ENCODE measurements at regions not wholly inside any gene's neighbourhood (a gene's known extent, or its start where the extent isn't known, plus 50 kb on each side); places are given as distances from the start of the nearest gene placed in this dataset.

- Histone ChIP-seq H3K4me1 (ENCODE audit: control insufficient read depth, insufficient read depth, low read length) (no peaks in the 10 kb centered on the region), H3K27me3 (ENCODE audit: control insufficient read depth, insufficient read depth, low read length) (no peaks in the 10 kb centered on the region), H3K4me3 (ENCODE audit: low read depth in 2 of 2, low read length in 2 of 2) (no peak overlapping the region), H3K9me3 (ENCODE audit: control insufficient read depth, insufficient read depth, low read depth, low read length) (no peaks in the 10 kb centered on the region), H3K36me3 (ENCODE audit: control insufficient read depth, insufficient read depth, low read length) (no peaks in the 10 kb centered on the region), H3K27ac (ENCODE audit: low read length) (no peak overlapping the region)
- in situ Hi-C loops (cut with HindIII; ENCODE audit: low pct_unique_long_range_greater_than_20kb, low sequenced_read_pairs), result no loop called here
- intact Hi-C loops (cut with micrococcal nuclease; ENCODE audit: unreplicated experiment), result no loop called here
- ChIA-PET CTCF (no interaction called here), POLR2A (no interaction called here)
- DNase-seq (ENCODE audit: low read depth, low spot score) (no peak), ATAC-seq (no peak)
- BruUV-seq (replicated peaks), result no TSS peak
- TF ChIP-seq REST (IDR thresholded peaks at IDR 0.05; ENCODE audit: insufficient read depth in 1 of 2, low read depth in 2 of 2, low read length in 1 of 2) (no peak), POLR2AphosphoS5 (IDR thresholded peaks at IDR 0.05; ENCODE audit: low read depth, low read length) (no peak), SIN3A (IDR thresholded peaks at IDR 0.05; ENCODE audit: borderline replicate concordance, insufficient read depth, low read depth, low read length) (no peak), TCF7L2 (IDR thresholded peaks at IDR 0.05; ENCODE audit: low read depth, low read length) (no peak)
- TF ChIP-seq, protein P1, sequence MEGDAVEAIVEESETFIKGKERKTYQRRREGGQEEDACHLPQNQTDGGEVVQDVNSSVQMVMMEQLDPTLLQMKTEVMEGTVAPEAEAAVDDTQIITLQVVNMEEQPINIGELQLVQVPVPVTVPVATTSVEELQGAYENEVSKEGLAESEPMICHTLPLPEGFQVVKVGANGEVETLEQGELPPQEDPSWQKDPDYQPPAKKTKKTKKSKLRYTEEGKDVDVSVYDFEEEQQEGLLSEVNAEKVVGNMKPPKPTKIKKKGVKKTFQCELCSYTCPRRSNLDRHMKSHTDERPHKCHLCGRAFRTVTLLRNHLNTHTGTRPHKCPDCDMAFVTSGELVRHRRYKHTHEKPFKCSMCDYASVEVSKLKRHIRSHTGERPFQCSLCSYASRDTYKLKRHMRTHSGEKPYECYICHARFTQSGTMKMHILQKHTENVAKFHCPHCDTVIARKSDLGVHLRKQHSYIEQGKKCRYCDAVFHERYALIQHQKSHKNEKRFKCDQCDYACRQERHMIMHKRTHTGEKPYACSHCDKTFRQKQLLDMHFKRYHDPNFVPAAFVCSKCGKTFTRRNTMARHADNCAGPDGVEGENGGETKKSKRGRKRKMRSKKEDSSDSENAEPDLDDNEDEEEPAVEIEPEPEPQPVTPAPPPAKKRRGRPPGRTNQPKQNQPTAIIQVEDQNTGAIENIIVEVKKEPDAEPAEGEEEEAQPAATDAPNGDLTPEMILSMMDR (IDR thresholded peaks at IDR 0.05), result no peak
Observed at GRCh38 chr1:106621853-106622252, 434.6 kb upstream of the PRMT6 start.

DNA sequence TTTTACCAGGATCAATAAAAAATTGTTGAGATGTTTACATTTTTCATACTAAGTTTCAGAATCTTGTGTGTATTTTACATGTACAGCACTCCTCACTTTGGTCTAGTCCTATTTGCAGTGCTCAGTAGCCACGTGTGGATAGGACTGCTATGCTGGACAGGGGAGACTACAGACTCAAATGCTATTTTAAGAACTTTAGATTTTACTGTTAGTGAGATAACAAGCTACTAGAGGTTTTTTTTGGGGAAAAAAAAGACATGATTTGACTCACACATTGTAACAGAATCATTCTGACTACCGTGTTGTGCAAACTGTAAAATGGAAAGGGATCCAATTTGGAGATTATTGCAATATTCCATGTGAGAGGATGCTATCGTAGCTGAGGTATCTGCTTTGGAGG is 418.9 kb upstream of the PRMT6 start:
- no peak for DNase-seq (ENCODE audit: low read depth, low spot score)
- no peak overlapping the region for H3K27ac ChIP-seq (ENCODE audit: low read length)
- ChIA-PET CTCF (no interaction called here), POLR2A (no interaction called here)
- intact Hi-C loops (cut with micrococcal nuclease; ENCODE audit: unreplicated experiment) (no loop called here), in situ Hi-C loops (cut with HindIII; ENCODE audit: low pct_unique_long_range_greater_than_20kb, low sequenced_read_pairs) (no loop called here)
- ATAC-seq, result no peak
- no peak overlapping the region for H3K4me3 ChIP-seq (ENCODE audit: low read depth in 2 of 2, low read length in 2 of 2)
- no peaks in the 10 kb centered on the region for H3K27me3 ChIP-seq (ENCODE audit: control insufficient read depth, insufficient read depth, low read length)
- H3K36me3 ChIP-seq (ENCODE audit: control insufficient read depth, insufficient read depth, low read length), result no peaks in the 10 kb centered on the region
- H3K4me1 ChIP-seq (ENCODE audit: control insufficient read depth, insufficient read depth, low read length), result no peaks in the 10 kb centered on the region
- H3K9me3 ChIP-seq (ENCODE audit: control insufficient read depth, insufficient read depth, low read depth, low read length), result no peaks in the 10 kb centered on the region
- BruUV-seq (replicated peaks), result no TSS peak
- TF ChIP-seq, protein P1 (IDR thresholded peaks at IDR 0.05), result no peak
- TF ChIP-seq TCF7L2 (IDR thresholded peaks at IDR 0.05; ENCODE audit: low read depth, low read length) (no peak), SIN3A (IDR thresholded peaks at IDR 0.05; ENCODE audit: borderline replicate concordance, insufficient read depth, low read depth, low read length) (no peak), POLR2AphosphoS5 (IDR thresholded peaks at IDR 0.05; ENCODE audit: low read depth, low read length) (no peak), REST (IDR thresholded peaks at IDR 0.05; ENCODE audit: insufficient read depth in 1 of 2, low read depth in 2 of 2, low read length in 1 of 2) (no peak)

Data from Panc1 (cell line).